Fibroblast of skin of right biceps (primary cell): ENCODE measurements at regions not wholly inside any gene's neighbourhood (a gene's known extent, or its start where the extent isn't known, plus 50 kb on each side); places are given as distances from the start of the nearest gene placed in this dataset.
"Not testable (repeated sequence)": the region's sequence is repeated elsewhere in the genome, so short reads cannot be mapped to it uniquely, and the experiment has no call there.

Source experiments
- DNase-seq: peaks from one replicate; pipeline ENCODE4 v3.0.0-alpha.2; 2013

- peak; percentile 59 for DNase-seq
These were observed 101.8 kb upstream of the GRK3 start for GRCh38 chr22:25462474-25463346.

- not testable (repeated sequence) for DNase-seq
These were observed 101.2 kb upstream of the GRK3 start for GRCh38 chr22:25463347-25463628.

GRCh38 chr22:25464326-25464725 is 100.1 kb upstream of the GRK3 start:
- DNase-seq: not testable (repeated sequence)

- DNase-seq: no peak
These were observed 98.5 kb upstream of the GRK3 start for GRCh38 chr22:25465949-25466348.

- DNase-seq: no peak
These were observed 92.1 kb upstream of the GRK3 start for GRCh38 chr22:25472382-25472781.

- DNase-seq: peak; percentile 54
These were observed 89.0 kb upstream of the GRK3 start for GRCh38 chr22:25475257-25476022.

- no peak for DNase-seq
These were observed 87.1 kb upstream of the GRK3 start for GRCh38 chr22:25477358-25477757.

GRCh38 chr22:25478111-25478510 is 86.4 kb upstream of the GRK3 start:
- no peak for DNase-seq

GRCh38 chr22:25478528-25478927 is 85.9 kb upstream of the GRK3 start:
- DNase-seq: no peak

- DNase-seq: not testable (repeated sequence)
These were observed 83.6 kb upstream of the GRK3 start for GRCh38 chr22:25480868-25481267.

- no peak for DNase-seq
These were observed 82.2 kb upstream of the GRK3 start for GRCh38 chr22:25482091-25482760.

GRCh38 chr22:25482868-25483639 is 81.4 kb upstream of the GRK3 start:
- no peak for DNase-seq

GRCh38 chr22:25483931-25484330 is 80.5 kb upstream of the GRK3 start:
- DNase-seq: no peak

GRCh38 chr22:25484521-25485315 is 79.8 kb upstream of the GRK3 start:
- no peak for DNase-seq

GRCh38 chr22:25485626-25486545 is 78.6 kb upstream of the GRK3 start:
- no peak for DNase-seq

- DNase-seq: no peak
These were observed 77.0 kb upstream of the GRK3 start for GRCh38 chr22:25487508-25487907.

GRCh38 chr22:25488244-25489020 is 76.0 kb upstream of the GRK3 start:
- DNase-seq: peak; percentile 54

- no peak for DNase-seq
These were observed 74.5 kb upstream of the GRK3 start for GRCh38 chr22:25489947-25490346.

GRCh38 chr22:25490896-25491295 is 73.6 kb upstream of the GRK3 start:
- no peak for DNase-seq

- no peak for DNase-seq
These were observed 72.3 kb upstream of the GRK3 start for GRCh38 chr22:25492162-25492561.
